A172 (cell line): ENCODE measurements at regions not wholly inside any gene's neighbourhood (a gene's known extent, or its start where the extent isn't known, plus 50 kb on each side); places are given as distances from the start of the nearest gene placed in this dataset.
A peak's percentile ranks its signal among the peaks of the same experiment; 100 is the strongest.
"Not testable (repeated sequence)": the region's sequence is repeated elsewhere in the genome, so short reads cannot be mapped to it uniquely, and the experiment has no call there.

ENCODE experiments used
- DNase-seq: peaks from one replicate; pipeline ENCODE4 v3.0.0-alpha.2; 2015; ENCODE audit warnings: low spot score

DNA sequence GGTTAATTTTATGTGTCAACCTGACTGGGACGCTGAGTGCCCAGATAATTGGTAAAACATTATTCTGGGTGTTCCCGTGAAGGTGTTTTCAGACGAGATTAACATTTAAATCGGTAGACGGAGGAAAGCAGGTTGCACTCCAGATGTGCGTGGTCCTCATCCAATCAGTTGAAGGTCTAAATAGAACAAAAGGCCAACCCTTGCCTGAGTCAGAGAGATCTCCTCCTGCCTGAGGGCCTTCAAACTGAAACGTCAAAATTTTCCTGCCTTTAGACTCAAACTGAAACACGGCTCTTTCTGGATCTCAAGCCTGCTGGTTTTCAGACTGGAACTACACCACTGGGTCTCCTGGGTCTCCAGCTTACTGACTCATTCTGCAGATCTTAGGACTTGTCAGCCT lies 70.9 kb downstream of the NPIPA5 start:
- not testable (repeated sequence) for DNase-seq

DNA sequence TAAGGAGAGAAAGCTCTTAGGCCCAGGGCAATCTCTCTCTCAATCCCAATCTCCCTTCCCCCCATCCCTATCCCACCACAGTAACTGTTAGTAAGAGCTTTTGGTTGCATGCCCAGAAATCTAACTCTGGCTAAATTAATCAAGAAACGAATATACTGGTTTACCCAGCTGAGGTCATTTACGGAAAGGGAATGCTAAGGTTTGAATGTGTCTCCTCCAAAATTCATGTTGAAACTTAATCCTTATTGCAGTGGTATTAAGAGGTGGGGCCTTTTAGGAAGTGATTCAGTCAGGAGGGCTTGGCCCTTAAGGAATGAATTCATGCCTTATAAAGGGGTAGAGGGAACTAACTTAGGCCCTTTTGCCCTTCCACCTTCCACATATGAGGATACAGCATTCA lies 72.2 kb downstream of the NPIPA5 start:
- DNase-seq, result peak; percentile 16

DNA sequence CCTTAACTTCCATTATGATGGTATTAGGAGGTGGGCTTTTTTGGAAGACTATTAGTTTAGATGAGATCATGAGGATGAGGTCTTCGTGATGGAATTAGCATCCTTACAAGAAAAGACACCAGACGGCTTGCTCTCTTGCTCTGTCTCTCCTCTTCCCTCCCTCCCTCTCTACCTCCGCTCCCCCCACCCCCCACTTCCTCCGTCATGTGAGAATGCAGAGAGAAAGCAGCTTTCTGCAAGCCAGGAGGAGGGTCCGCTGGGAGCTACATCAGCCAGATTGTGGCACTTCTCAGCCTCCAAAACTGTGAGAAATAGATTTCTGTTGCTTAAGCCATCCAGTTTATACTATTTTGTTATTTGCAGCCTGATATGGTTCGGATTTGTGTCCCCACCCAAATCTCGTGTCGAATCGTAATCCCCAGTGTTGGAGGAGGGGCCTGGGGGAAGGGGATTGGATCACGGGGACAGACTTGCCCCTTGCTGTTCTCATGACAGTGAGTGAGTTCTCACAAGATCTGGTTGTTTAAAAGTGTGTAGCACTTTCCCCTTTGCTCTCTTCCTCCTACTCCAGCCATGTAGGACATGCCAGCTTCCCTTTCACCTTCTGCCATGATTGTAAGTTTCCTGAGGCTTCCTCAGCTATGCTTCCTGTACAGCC lies 74.3 kb downstream of the NPIPA5 start:
- not testable (repeated sequence) for DNase-seq

DNA sequence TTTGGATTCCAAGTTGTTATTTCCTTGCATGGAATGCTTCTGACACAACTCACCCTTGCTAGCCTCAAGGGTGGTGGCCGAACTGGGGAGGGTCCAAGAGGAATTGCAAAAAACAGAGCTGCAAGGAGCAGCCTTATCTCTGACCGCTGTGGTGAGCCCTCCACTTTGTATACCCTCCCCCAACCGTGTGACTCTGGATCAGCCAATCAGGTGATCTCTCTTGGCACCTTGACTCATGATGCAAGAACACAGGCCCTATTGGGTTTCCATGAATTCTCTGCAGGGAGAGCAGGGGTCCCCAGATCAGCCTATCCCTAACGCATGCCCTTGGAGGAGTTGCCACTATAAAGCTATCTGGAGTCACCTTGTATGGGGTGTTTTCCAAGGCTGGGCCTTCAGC lies 81.0 kb downstream of the NPIPA5 start:
- not testable (repeated sequence) for DNase-seq

DNA sequence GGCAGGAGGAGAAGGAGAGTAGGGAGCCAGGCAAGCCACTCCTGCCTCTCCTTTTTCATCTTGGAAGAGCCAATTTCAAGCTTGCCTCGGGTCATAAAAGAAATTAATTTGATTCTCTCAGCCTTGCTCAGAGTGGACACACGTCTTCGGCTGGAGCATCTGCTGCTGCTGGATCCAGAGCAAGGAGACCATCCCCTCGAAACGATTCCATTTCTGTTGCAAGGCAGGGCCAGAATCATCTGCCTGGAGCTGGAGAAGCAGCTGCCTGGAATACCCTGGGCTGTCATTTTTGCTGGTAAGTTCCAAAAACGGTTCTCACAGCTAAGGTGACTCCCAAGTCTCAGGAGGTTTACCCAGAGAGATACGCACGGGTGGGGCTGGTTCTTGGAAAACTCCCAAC lies 103.3 kb downstream of the NPIPA5 start:
- DNase-seq, result not testable (repeated sequence)

DNA sequence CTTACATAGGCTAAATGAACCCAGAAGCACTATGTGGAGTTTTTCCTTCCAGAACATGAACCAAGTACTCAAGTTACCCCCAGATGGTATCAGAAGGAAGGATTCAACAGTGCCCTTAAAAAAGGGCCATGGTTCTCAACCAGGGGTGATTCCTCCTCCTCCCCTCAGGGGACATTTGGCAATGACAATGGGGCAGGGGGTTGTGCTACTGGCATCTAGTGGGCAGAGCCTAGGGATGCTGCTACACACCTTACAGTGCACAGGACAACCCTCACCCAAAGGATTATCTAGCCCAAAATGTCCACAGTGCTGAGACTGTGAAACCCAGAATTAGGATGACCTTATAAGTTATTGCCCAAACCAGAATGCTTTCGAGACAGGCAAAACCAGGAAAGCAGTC lies 104.1 kb downstream of the NPIPA5 start:
- not testable (repeated sequence) for DNase-seq

- not testable (repeated sequence) for DNase-seq
Measured at GRCh38 chr16:15266941-15267340, 111.2 kb downstream of the NPIPA5 start.

DNA sequence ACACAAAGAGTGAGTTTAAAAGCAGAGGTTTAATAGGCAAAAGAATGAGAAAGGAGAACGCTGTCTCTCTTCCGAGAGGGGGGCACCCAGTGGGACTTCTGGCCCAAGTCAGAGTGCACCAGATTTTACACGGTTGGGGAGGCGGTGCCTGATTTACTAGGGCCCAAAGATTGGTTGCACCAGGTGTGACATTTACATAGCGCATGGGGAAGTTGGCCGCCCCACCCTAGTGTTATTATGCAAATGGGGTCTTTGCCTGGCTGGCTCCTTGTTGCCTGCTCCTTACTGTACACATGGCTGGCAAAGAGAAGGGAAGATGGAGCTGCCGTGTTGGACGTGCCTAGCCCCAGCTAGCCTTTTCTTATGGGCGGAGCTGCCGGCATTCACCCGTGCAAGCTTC lies 115.9 kb downstream of the NPIPA5 start:
- DNase-seq, result not testable (repeated sequence)

- DNase-seq, result not testable (repeated sequence)
Measured at GRCh38 chr16:15247971-15248370, 130.1 kb downstream of the NPIPA5 start.

- DNase-seq, result not testable (repeated sequence)
Measured at GRCh38 chr16:15236674-15237323, 141.3 kb downstream of the NPIPA5 start.

DNA sequence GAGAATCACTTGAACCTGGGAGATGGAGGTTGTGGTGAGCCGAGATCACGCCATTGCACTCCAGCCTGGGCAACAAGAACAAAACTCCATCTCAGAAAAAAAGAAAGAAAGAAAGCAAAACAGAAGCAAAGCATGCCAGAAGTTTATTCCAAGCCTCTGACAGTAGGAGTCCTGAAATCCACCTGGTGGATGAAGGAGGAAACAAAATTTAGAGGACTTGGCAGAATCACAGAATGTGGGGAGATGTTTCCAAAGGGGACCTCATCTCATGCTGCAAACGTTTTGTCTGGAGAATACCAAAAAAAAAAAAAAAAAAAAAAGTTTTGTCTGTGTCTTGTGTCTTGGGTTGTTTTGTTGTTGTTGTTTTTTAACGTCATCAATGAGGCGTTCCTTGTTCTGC lies 141.1 kb upstream of the RRN3 start:
- DNase-seq, result not testable (repeated sequence)

GRCh38 chr16:15234702-15235101 lies 140.6 kb upstream of the RRN3 start:
- DNase-seq, result not testable (repeated sequence)

- DNase-seq, result not testable (repeated sequence)
Measured at GRCh38 chr16:15230432-15230831, 136.4 kb upstream of the RRN3 start.

GRCh38 chr16:15229661-15230060 lies 135.6 kb upstream of the RRN3 start:
- DNase-seq, result not testable (repeated sequence)

- not testable (repeated sequence) for DNase-seq
Measured at GRCh38 chr16:15224651-15225050, 130.6 kb upstream of the RRN3 start.

GRCh38 chr16:15223398-15223797 lies 129.3 kb upstream of the RRN3 start:
- not testable (repeated sequence) for DNase-seq

- not testable (repeated sequence) for DNase-seq
Measured at GRCh38 chr16:15219679-15220615, 125.9 kb upstream of the RRN3 start.

DNA sequence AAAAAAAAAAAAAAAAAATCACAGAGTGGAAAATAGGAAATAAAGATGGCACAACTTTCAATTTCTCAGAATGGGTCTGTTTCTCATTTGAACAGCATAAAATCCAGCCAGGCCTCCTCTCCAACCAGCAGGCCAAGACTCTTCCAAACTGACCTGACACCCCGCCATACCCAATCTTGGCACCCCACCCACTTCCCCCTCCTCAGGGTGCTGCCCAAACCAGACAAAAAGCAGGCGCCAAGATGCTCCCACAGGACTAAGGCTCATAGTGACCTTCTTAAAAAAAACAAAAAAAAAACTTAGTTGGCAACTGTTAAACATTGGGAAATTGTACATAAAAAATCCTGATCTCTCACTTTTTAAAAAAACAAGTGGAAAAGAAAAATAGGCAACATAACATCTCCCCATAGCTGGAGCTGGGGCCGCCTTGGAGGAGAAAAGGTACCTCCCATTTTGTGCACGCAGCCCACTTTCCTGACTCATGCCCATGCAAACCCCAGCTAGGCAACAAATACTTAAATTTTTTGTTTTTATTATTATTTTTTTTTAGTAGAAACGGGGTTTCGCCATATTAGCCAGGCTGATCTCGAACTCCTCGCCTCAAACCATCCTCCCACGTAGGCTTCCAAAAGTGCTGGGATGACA lies 124.9 kb upstream of the RRN3 start:
- not testable (repeated sequence) for DNase-seq

- DNase-seq, result not testable (repeated sequence)
Measured at GRCh38 chr16:15207202-15207981, 113.3 kb upstream of the RRN3 start.

- peak; percentile 41 for DNase-seq
Measured at GRCh38 chr16:15206439-15206838, 112.4 kb upstream of the RRN3 start.

DNA sequence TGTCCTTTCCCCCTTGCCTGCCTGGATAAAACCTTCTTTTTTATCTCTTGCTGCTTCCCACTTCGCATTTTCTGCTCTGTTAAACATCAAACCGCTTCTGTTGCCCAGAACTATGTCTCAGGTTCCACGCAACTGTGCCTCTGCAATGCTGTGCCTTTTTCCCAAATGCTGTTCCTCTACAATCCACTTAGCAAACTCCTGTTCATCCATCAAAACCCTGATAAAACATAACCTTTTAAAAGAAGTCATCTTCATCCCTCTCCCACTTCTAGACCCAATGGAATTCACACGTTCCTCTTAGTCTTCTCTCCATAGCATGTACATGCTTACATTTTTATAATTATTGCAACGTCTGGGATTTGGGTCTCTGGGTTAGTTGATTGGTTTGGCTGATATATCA lies 111.9 kb upstream of the RRN3 start:
- not testable (repeated sequence) for DNase-seq
